Caco-2 (cell line): ENCODE measurements at regions not wholly inside any gene's neighbourhood (a gene's known extent, or its start where the extent isn't known, plus 50 kb on each side); places are given as distances from the start of the nearest gene placed in this dataset.

Experiments
- BruUV-seq: library from RNA; stranded (reverse); fragments of 400-500 nt; replicated peaks from 2 replicates; lab custom pipeline; 2021; lab: Mats Ljungman, UMichigan
- CTCF ChIA-PET: fragments of 300-600 bp; sonication (Branson Sonifier 250); formaldehyde crosslinking; loops from one replicate; lab custom pipeline; 2022; ENCODE audit warnings: antibody characterized with exemption; lab: Charles Lee
- POLR2A ChIA-PET: fragments of 300-600 bp; sonication (Branson Sonifier 250); formaldehyde crosslinking; loops from one replicate; lab custom pipeline; 2022; ENCODE audit warnings: antibody characterized with exemption; lab: Charles Lee
- DNase-seq, 2 experiments: peaks; one replicate each; pipeline versions ENCODE4 v3.0.0 to v3.0.0-alpha.2; 2020 to 2022
- H3K27me3 ChIP-seq: replicated peaks from 2 replicates; pipeline ENCODE4 v1.6.0; 2011; ENCODE audit warnings: low read length; ENCODE audit not compliant: control insufficient read depth, insufficient read depth
- H3K36me3 ChIP-seq: 2 replicates; pipeline ENCODE4 v1.5.1; 2011; ENCODE audit warnings: low read length; ENCODE audit not compliant: control insufficient read depth, insufficient read depth
- H3K4me1 ChIP-seq: fragments of 250-450 bp; sonication (Bioruptor Pico); 2 replicates; pipeline ENCODE4 v1.5.1; 2020; ENCODE audit warnings: mild to moderate bottlenecking
- H3K4me3 ChIP-seq: 2 replicates; pipeline ENCODE4 v1.5.1; 2011; ENCODE audit warnings: low read depth, mild to moderate bottlenecking, control low read depth, low read length
- H3K9me3 ChIP-seq: fragments of 250-450 bp; sonication (Bioruptor Pico); 2 replicates; pipeline ENCODE4 v1.5.1; 2020; ENCODE audit warnings: mild to moderate bottlenecking, moderate library complexity
- H3K27ac Mint-ChIP-seq: one replicate; pipeline ENCODE4 v1.8.0; 2022; ENCODE audit warnings: mixed read lengths; ENCODE audit not compliant: unreplicated experiment
- H3K27me3 Mint-ChIP-seq: one replicate; pipeline ENCODE4 v1.8.0; 2022; ENCODE audit warnings: mixed read lengths; ENCODE audit not compliant: insufficient read depth, unreplicated experiment
- H3K36me3 Mint-ChIP-seq: one replicate; pipeline ENCODE4 v1.8.0; 2022; ENCODE audit warnings: mild to moderate bottlenecking, mixed read lengths; ENCODE audit not compliant: insufficient read depth, unreplicated experiment
- H3K4me1 Mint-ChIP-seq: one replicate; pipeline ENCODE4 v1.8.0; 2022; ENCODE audit warnings: low read depth, mixed read lengths; ENCODE audit not compliant: unreplicated experiment
- H3K4me3 Mint-ChIP-seq: one replicate; pipeline ENCODE4 v1.8.0; 2022; ENCODE audit warnings: mild to moderate bottlenecking, moderate library complexity, mixed read lengths; ENCODE audit not compliant: unreplicated experiment
- H3K9me3 Mint-ChIP-seq: one replicate; pipeline ENCODE4 v1.8.0; 2022; ENCODE audit warnings: mixed read lengths; ENCODE audit not compliant: unreplicated experiment
- intact Hi-C: fragments of 100-400 bp; cut with micrococcal nuclease; formaldehyde crosslinking; loops from one replicate; pipeline ENCODE4 v1.10.0; 2022; ENCODE audit not compliant: unreplicated experiment
- TF ChIP-seq, protein P1 (sequence below), 2 experiments: fragments of 200-600 bp in 1 of 2; IDR thresholded peaks; 1 replicate in 1 of 2; 2 replicates in 1 of 2; pipeline versions ENCODE4 v1.5.1 to v1.8.0; 2011 to 2022; ENCODE audit warnings: antibody characterized with exemption in 1 of 2, control low read depth in 1 of 2, inconsistent platforms in 1 of 2, low read depth in 1 of 2, low read length in 1 of 2, mild to moderate bottlenecking in 1 of 2, moderate library complexity in 1 of 2; ENCODE audit not compliant: insufficient read depth in 1 of 2, severe bottlenecking in 1 of 2, unreplicated experiment in 1 of 2

DNA sequence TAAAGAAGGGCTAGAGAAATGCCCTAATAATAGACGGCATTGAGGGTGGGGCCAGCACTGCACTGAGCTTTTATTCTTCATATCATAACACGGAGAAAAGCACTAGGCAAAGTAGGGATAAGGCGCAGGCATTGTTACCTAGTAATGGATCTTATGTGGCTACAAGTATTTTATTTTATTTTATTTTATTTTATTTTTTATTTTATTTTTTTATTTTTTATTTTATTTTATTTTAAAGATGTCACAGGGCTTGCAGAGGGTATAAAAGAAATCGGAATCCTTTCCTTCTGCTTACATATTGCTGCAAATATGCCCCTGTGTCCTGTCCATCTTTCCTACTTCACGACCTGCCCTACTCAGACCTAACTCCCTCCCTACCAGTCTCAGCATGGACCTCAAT lies 452.0 kb upstream of the KIRREL3 start:
- no peak for DNase-seq
- H3K4me1 Mint-ChIP-seq: no peaks in the 10 kb centered on the region
- H3K36me3 Mint-ChIP-seq: no peaks in the 10 kb centered on the region
- Histone ChIP-seq H3K4me1 (no peaks in the 10 kb centered on the region), H3K4me3 (no peak overlapping the region), H3K27me3 (no peaks in the 10 kb centered on the region), H3K36me3 (no peaks in the 10 kb centered on the region), H3K9me3 (no peaks in the 10 kb centered on the region)
- TF ChIP-seq, protein P1, sequence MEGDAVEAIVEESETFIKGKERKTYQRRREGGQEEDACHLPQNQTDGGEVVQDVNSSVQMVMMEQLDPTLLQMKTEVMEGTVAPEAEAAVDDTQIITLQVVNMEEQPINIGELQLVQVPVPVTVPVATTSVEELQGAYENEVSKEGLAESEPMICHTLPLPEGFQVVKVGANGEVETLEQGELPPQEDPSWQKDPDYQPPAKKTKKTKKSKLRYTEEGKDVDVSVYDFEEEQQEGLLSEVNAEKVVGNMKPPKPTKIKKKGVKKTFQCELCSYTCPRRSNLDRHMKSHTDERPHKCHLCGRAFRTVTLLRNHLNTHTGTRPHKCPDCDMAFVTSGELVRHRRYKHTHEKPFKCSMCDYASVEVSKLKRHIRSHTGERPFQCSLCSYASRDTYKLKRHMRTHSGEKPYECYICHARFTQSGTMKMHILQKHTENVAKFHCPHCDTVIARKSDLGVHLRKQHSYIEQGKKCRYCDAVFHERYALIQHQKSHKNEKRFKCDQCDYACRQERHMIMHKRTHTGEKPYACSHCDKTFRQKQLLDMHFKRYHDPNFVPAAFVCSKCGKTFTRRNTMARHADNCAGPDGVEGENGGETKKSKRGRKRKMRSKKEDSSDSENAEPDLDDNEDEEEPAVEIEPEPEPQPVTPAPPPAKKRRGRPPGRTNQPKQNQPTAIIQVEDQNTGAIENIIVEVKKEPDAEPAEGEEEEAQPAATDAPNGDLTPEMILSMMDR (IDR thresholded peaks at IDR 0.05; ENCODE audit: insufficient read depth in 1 of 2, low read depth in 1 of 2, low read length in 1 of 2, severe bottlenecking in 1 of 2, unreplicated experiment in 1 of 2): no peak
- intact Hi-C loops: no loop called here
- H3K27ac Mint-ChIP-seq: no peak overlapping the region
- CTCF ChIA-PET: no interaction called here
- POLR2A ChIA-PET: no interaction called here
- H3K27me3 Mint-ChIP-seq: peaks cover 3% of the 10 kb centered on the region
- no TSS peak for BruUV-seq
- H3K9me3 Mint-ChIP-seq: no peaks in the 10 kb centered on the region
- H3K4me3 Mint-ChIP-seq: no peak overlapping the region

DNA sequence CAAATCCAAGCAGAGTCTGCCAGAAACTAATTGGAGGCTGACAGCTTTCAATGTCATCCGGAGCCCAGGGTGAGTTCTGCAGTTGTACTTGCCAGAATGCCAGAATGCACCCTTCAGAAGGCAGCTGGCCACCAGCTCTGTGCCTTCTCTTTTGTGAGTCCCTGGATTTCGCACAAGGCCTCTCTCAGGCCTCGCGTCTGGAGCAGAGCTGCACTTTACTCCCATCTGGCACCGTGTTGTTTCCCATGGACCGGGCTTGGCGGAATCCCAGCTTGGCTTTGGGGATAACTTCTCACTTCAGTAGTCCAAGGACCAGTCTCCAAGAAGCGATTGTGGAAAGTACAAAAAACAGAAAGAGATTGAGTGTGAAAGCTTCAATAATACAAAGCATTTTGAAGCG lies 451.3 kb upstream of the KIRREL3 start:
- ChIA-PET CTCF (no interaction called here), POLR2A (no interaction called here)
- Mint-ChIP-seq H3K4me1 (no peaks in the 10 kb centered on the region), H3K27me3 (peaks cover 4% of the 10 kb centered on the region), H3K27ac (no peak overlapping the region), H3K9me3 (no peaks in the 10 kb centered on the region), H3K36me3 (no peaks in the 10 kb centered on the region), H3K4me3 (no peak overlapping the region)
- TF ChIP-seq, protein P1 (IDR thresholded peaks at IDR 0.05; ENCODE audit: insufficient read depth in 1 of 2, low read depth in 1 of 2, low read length in 1 of 2, severe bottlenecking in 1 of 2, unreplicated experiment in 1 of 2): no peak
- no peaks in the 10 kb centered on the region for H3K4me1 ChIP-seq
- DNase-seq: no peak
- H3K27me3 ChIP-seq: no peaks in the 10 kb centered on the region
- intact Hi-C loops: no loop called here
- H3K4me3 ChIP-seq: no peak overlapping the region
- no peaks in the 10 kb centered on the region for H3K36me3 ChIP-seq
- BruUV-seq: no TSS peak
- H3K9me3 ChIP-seq: no peaks in the 10 kb centered on the region

DNA sequence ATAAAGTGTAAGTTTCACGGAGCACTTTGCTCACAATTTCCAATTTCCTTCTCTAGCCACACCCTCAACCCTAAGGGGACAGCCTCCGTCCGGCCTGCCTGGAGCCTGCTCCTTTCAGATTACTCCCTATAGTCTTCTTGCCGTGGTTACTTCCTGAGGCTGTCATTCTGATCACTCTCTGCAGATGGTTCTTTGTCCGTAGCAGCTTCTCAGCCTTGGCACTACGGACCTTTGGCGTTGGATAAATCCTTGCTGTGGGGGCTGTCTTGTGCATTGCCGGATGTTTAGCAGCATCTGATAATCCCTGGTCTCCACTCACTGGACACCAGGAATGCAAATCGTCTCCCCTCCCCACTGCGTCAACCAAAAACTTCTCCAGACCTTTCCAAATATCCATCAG lies 447.5 kb upstream of the KIRREL3 start:
- no peak for DNase-seq
- H3K9me3 ChIP-seq: no peaks in the 10 kb centered on the region
- Mint-ChIP-seq H3K36me3 (no peaks in the 10 kb centered on the region), H3K4me1 (no peaks in the 10 kb centered on the region), H3K9me3 (no peaks in the 10 kb centered on the region), H3K27ac (no peak overlapping the region), H3K4me3 (no peak overlapping the region), H3K27me3 (peaks cover 10% of the 10 kb centered on the region)
- no peaks in the 10 kb centered on the region for H3K27me3 ChIP-seq
- POLR2A ChIA-PET: no interaction called here
- intact Hi-C loops: no loop called here
- TF ChIP-seq, protein P1 (IDR thresholded peaks at IDR 0.05; ENCODE audit: insufficient read depth in 1 of 2, low read depth in 1 of 2, low read length in 1 of 2, severe bottlenecking in 1 of 2, unreplicated experiment in 1 of 2): no peak
- H3K4me3 ChIP-seq: no peak overlapping the region
- H3K36me3 ChIP-seq: no peaks in the 10 kb centered on the region
- no TSS peak for BruUV-seq
- H3K4me1 ChIP-seq: no peaks in the 10 kb centered on the region
- CTCF ChIA-PET: no interaction called here
